Cardiac muscle cell (in vitro differentiated cells and primary cell): ENCODE measurements at regions not wholly inside any gene's neighbourhood (a gene's known extent, or its start where the extent isn't known, plus 50 kb on each side); places are given as distances from the start of the nearest gene placed in this dataset.

ENCODE experiments used
- DNase-seq, 2 donors: peaks; one replicate each; pipeline versions ENCODE4 v3.0.0 to v3.0.0-alpha.2; 2010 to 2017; ENCODE audit warnings: low read depth in 1 of 2, low spot score in 1 of 2
- H3K27ac ChIP-seq: fragments of 200-600 bp; sonication (generic); 2 replicates; pipeline ENCODE4 v1.5.1; 2016
- H3K27me3 ChIP-seq: fragments of 200-600 bp; sonication (generic); 2 replicates; pipeline ENCODE4 v1.6.0; 2016; ENCODE audit warnings: control low read depth
- H3K36me3 ChIP-seq: fragments of 200-600 bp; sonication (generic); 2 replicates; pipeline ENCODE4 v1.5.1; 2016; ENCODE audit warnings: control low read depth
- H3K4me1 ChIP-seq: fragments of 200-600 bp; sonication (generic); 2 replicates; pipeline ENCODE4 v1.8.1; 2017; ENCODE audit warnings: low read depth, mild to moderate bottlenecking, mixed run types
- H3K4me3 ChIP-seq: fragments of 200-600 bp; sonication (generic); 2 replicates; pipeline ENCODE4 v1.5.1; 2016; ENCODE audit warnings: mild to moderate bottlenecking
- H3K9me3 ChIP-seq: fragments of 200-600 bp; sonication (generic); 2 replicates; pipeline ENCODE4 v1.5.1; 2017; ENCODE audit warnings: low read depth, mild to moderate bottlenecking, control low read depth
- TF ChIP-seq, protein P1 (sequence below): IDR thresholded peaks from 2 replicates; pipeline ENCODE4 v1.5.1; 2012; ENCODE audit warnings: low read depth, mild to moderate bottlenecking, low read length

DNA sequence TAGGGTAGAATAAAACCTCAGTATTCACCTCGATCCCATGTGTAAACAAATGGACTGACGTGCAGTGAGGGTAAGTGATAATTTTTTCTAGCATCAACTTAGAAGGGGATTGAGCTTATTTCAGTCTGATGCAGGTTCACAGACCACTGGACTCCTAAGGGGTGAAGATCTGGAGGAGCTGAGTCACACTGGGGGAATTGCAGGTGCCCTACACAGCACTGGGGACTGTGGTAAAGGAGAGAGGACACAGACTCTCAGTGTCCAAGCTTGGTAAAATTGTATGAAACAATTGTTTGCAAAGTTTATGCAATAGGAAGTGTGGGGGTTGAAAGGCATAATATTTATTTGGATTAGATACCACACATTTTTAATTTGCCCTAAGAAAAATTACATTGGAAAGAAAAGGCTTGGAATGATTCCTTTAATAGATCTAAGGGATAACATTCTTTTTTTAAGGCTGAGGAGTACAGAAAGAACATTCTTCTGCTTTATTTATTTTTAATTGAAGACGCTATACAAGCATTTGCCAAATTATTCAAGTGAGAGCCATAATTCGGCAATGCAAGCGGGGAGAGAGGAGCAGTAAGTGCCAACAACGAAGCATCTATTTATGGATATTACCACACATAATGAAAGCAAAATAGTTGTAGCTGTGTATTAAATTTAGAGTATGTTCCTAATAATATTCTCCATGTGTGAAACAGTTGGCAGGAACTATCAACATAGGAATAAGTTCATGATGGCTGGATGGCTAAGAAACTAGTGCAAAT lies 766.9 kb upstream of the ADAMTS16 start:
- Histone ChIP-seq H3K27me3 (no peaks in the 10 kb centered on the region), H3K4me1 (no peaks in the 10 kb centered on the region), H3K27ac (no peak overlapping the region), H3K36me3 (no peaks in the 10 kb centered on the region), H3K9me3 (no peaks in the 10 kb centered on the region), H3K4me3 (no peak overlapping the region)
- no peak for DNase-seq
- TF ChIP-seq, protein P1, sequence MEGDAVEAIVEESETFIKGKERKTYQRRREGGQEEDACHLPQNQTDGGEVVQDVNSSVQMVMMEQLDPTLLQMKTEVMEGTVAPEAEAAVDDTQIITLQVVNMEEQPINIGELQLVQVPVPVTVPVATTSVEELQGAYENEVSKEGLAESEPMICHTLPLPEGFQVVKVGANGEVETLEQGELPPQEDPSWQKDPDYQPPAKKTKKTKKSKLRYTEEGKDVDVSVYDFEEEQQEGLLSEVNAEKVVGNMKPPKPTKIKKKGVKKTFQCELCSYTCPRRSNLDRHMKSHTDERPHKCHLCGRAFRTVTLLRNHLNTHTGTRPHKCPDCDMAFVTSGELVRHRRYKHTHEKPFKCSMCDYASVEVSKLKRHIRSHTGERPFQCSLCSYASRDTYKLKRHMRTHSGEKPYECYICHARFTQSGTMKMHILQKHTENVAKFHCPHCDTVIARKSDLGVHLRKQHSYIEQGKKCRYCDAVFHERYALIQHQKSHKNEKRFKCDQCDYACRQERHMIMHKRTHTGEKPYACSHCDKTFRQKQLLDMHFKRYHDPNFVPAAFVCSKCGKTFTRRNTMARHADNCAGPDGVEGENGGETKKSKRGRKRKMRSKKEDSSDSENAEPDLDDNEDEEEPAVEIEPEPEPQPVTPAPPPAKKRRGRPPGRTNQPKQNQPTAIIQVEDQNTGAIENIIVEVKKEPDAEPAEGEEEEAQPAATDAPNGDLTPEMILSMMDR = no peak

DNA sequence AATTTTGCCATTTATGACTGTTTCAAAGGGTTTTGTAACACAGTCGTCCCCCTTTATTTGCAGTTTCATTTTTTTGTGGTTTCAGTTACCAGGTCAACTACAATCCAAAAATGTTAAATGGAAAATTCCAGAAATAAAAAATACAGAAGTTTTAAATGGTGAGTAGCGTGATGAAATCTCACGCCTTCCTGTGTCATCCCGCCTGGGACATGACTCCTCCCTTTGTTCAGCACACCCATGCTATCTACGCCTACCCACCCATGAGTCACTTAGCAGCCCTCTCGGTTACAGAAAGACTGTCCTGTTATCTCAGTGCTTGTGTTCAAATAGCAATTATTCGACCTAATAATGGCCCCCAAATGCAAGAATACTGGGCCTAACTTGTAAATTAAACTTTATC lies 765.3 kb upstream of the ADAMTS16 start:
- Histone ChIP-seq H3K4me1 (no peaks in the 10 kb centered on the region), H3K36me3 (no peaks in the 10 kb centered on the region), H3K27me3 (no peaks in the 10 kb centered on the region), H3K4me3 (no peak overlapping the region), H3K27ac (no peak overlapping the region), H3K9me3 (no peaks in the 10 kb centered on the region)
- no peak for DNase-seq
- TF ChIP-seq, protein P1 = no peak

DNA sequence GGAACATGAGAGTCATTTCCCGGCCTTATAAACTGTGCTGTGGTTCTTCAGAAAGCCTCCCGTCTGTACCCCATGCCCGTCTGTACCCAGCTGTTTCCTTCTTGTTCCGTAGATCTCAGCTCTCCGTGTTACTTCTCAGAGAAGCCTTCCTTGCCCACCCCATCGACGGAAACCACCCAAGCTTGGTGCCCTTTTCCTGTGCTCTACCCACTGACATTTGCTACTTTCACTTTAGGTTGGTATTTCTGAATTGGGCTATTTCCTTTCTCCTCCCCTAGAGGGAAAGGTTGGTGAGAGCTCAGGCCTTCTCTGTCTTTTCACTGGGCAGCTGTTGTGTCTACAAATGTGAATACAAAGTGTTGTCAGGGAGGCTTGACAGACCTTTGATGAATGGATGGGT lies 764.5 kb upstream of the ADAMTS16 start:
- H3K36me3 ChIP-seq = no peaks in the 10 kb centered on the region
- H3K4me1 ChIP-seq = no peaks in the 10 kb centered on the region
- no peak overlapping the region for H3K27ac ChIP-seq
- TF ChIP-seq, protein P1 = no peak
- DNase-seq = no peak
- H3K27me3 ChIP-seq = no peaks in the 10 kb centered on the region
- H3K9me3 ChIP-seq = no peaks in the 10 kb centered on the region
- H3K4me3 ChIP-seq = no peak overlapping the region

DNA sequence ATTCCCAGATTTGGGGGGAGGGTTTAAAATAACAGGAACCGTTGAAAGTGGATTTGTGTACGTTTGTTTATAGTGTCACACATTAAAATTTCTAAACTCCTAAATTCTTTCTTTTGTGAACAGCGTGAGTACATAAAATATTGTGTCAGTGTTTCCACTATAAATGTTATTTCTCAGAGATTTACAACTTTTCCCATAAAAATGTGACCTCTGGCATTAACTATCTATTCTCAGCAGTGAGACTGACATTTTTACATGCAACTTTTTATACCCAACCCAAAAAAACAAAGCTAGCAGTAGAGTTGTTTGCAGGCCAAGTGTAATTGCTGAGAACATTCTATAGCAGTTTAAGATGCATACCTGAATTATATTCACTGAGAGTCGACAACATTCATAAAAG lies 757.0 kb upstream of the ADAMTS16 start:
- no peaks in the 10 kb centered on the region for H3K36me3 ChIP-seq
- TF ChIP-seq, protein P1 = no peak
- H3K27ac ChIP-seq = no peak overlapping the region
- H3K4me1 ChIP-seq = no peaks in the 10 kb centered on the region
- H3K9me3 ChIP-seq = no peaks in the 10 kb centered on the region
- no peak for DNase-seq
- H3K4me3 ChIP-seq = no peak overlapping the region
- no peaks in the 10 kb centered on the region for H3K27me3 ChIP-seq

DNA sequence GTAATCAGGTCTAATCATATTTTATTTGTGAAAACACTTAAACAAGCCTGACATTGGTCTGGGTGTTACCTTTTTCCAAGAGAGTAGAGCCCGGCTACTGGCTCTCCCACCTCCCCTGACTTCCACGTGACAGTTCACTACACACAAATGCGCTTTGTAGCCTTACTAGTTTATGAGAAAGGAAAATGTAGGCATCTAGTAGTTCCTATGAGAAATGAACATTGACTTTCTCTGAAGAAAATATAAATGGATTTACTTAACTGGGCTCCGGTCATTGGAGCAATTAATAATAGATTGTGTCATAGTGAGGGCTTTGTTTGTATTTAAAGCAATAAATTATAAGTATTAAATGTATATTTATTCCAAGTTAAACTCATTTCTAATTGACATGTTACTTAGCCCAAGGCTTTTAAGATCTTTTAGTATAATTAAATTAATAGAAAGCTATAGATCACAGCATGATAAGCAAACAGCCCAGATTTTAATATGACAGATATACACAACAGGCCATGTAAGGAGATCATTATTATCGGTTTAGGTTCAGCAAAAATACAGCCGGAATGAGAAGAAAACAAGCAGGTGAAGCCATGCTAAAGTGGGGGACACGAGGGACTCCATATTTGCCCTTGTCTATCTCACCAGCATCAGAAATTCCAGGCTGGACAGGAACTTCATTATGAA lies 756.5 kb upstream of the ADAMTS16 start:
- Histone ChIP-seq H3K4me3 (no peak overlapping the region), H3K9me3 (no peaks in the 10 kb centered on the region), H3K27me3 (no peaks in the 10 kb centered on the region), H3K27ac (no peak overlapping the region), H3K36me3 (no peaks in the 10 kb centered on the region), H3K4me1 (no peaks in the 10 kb centered on the region)
- no peak for DNase-seq
- TF ChIP-seq, protein P1 = no peak
